GM18858 (cell line): ENCODE measurements at regions not wholly inside any gene's neighbourhood (a gene's known extent, or its start where the extent isn't known, plus 50 kb on each side); places are given as distances from the start of the nearest gene placed in this dataset.
A peak's percentile ranks its signal among the peaks of the same experiment; 100 is the strongest.
"Not testable (repeated sequence)": the region's sequence is repeated elsewhere in the genome, so short reads cannot be mapped to it uniquely, and the experiment has no call there.

Source experiments
- ATAC-seq: cut with Tn5 transposase; IDR thresholded peaks from one replicate; pipeline ENCODE4 v1.9.1; 2021; ENCODE audit not compliant: unreplicated experiment

DNA sequence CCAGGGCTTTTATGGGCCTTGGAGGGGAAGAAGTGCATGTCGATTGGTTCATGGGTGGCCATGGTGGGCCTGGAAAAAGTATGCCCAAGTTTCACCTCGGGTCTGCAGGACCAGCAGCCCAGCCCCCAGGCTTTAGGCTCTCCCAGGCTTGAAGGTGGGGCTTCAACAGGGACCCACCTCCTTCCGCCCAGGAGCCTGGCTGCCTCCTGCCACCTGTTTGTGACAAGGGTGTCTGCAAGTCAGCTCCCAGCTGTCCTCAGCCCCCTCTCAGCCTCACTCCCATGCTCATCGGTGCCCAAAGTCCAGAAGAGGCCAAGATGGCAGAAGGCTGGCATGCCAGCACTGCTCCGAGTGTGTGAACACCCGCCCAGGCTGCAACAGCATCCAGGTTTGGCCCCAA lies 1063.2 kb upstream of the ACO1 start:
- ATAC-seq = no peak

DNA sequence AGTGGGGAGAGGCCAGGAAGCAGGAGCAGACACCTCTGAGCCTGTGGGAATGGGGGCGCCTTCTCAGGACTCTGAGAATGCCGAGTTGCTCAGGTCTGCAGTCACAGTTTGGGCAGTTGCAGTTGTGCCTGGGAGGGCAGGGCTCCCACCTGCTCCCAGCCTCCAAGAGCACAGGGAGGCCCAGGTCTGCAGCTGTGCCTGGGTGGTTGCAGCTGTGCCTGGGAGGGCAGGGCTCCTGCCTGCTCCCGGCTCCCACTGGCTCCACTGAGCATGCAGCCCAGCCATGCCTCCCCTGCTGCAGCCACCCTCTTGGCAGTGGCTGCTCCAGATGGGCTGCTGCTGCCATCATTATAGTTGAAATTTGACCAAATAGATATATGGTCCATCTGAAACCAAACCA lies 1062.8 kb upstream of the ACO1 start:
- no peak for ATAC-seq

DNA sequence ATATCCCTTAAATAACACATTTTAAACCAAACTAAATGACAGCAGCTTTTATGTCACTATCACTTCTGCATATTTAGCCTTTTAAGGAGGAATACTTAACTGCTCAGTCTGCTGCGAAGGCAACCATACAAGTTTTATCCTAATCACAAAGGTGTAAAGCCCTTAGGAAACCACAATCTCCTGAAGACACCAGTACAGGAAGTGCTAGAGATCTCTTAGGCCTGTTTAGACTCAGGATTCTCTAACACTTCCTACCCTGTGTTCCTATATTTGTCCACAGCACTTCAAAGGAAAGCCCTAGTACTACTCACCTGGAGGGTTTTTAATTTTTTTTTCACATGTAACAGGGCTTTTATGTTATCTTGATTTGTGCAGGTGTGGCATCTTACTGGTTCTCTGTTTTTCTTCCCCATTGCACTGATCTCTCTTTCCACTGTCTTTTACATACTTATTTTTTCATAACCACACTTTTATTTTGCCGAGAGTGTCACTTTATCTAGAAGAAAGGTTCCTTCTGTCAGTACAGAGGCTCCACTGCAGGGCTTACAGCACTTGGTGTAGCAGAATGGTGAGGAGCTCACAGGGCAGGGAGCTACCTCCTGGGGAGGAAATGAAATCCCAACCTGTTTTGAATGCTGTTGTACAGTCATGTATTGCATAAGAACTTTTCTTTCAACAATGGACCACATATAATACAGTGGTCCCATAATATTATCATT lies 1060.6 kb upstream of the ACO1 start:
- ATAC-seq = no peak

DNA sequence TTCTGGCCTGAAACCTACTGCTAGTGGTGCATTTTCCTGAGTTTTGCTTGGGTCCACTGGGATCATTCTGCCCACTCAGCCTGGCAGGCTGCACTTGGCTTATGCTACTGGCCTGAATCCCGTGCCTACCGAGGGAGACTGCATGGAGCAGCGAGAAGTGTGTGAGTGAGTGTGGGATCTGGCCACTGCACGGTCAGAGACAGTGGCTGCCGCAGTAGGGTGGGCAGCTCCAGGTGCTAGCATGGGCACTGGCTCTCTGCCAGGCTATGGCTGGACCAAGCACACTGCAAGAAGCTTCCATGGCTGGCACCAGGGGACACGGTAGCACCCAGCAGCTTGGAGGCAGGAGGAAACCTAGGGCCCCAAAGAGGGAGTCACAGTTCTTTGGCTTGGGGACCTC lies 1058.7 kb upstream of the ACO1 start:
- no peak for ATAC-seq

DNA sequence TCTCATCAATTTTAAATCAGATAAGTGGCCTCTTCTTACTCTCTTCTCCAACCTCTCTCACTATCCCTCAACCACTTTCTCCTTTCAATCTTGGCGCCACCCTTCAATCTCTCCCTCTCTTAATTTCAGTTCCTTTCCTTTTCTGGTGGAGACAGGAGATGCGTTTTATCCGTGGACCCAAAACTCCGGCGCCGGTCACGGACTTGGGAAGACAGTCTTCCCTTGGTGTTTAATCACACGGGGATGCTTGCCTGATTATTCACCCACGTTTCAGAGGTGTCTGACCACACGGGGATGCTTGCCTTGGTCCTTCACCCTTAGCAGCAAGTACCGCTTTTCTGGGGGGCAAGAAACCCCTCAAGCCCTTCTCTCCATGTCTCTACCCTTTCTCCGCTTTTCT lies 1057.6 kb upstream of the ACO1 start:
- ATAC-seq = not testable (repeated sequence)

DNA sequence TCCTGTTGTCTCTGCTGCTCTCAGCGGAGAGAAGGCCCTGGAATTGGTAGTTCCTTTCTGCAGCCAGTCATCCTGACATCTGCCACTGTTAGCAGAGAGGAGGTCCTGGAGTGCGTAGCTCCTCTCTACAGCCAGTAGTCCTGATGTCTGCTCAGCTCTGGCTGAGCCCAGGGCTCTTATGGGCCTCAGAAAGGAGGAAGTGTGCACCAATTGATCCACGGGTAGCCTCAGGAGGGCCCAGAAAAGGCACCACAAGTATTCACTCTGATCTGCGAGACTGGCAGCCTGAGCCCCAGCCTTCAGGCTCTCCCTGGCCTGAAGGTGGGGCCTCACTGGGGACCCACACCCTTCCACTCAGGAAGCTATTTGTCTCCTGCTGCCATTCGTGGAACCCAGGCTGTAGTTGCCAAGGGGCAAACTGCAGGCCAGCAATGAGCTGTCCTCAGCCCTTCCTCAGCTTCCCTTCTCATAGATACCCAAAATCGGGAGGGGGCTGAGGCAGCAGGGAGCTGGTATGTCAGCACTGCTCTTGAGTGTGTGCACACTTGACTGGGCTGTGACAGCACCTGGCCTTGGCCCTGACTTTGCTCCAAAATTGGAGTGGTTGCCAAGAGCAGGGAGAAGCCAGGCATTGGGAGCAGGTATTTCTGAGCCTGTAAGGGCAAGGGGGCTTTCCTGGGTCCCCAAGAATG lies 1049.5 kb upstream of the ACO1 start:
- no peak for ATAC-seq

DNA sequence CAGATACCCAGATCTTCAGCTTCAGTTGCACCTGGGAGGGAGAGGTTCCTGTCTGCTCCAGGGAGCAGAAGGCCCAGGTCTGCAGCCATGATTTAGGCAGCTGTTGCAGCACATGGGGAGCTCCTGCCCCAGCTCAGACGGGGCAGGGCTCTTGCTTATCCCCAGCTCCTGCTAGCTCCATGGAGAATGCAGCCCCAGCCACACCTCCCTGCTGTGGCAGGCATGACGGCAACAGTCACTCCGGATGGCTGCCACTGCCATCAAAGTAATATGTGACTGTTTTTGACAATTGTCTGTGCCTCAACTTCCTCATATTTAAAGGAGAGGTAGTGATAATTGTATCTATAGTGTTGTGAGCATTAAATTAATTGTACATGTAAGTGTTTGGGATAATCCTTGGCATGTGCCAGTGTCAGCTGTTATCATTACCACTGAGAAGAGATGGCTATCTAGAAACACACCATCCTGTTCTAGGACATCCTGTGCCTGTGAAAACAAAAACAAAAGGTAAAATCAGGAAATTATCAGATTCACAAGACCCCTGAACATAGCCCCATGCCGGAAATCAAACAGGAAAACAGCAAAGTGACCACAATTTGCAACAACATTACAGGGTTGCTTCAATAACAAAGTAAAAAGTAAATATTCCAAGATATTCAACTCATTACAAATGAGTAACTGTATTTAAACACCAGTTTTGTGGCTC lies 1048.8 kb upstream of the ACO1 start:
- no peak for ATAC-seq

DNA sequence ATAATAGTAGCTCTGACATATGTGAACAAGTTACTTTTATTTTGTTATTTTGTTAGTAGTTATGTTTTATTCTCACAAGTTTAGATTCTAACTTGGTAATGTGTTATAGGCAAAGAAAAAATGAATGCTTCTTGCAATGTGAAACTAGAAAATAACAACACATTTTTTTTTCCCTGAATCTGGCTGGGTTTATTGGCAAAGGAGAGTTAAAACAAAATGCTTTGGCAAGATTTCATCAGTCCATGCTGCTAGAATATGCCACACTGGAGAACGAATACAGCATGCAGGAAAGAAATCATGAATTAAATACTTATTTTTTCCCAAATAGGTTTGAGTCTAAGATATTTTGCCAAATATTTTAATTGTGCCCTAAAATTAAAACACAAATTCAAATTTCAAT lies 1048.1 kb upstream of the ACO1 start:
- ATAC-seq = no peak

DNA sequence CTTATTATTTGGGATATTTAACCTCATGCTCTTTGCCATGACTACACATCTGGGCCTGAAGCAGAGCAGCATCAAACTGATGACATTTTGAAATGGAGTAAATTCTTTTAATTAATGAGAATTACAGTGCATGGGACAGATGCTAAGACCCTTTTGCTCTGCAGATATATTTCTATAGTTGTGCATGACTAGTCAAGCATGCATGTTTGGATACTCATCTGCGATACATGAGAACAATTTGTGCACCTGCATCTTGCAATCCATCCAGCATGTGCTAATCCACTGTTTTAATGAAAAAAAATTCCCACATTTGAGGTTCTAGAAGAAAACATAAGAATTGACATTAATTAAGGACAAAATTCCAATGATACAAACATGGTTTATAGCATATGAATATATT lies 1047.6 kb upstream of the ACO1 start:
- ATAC-seq = no peak

DNA sequence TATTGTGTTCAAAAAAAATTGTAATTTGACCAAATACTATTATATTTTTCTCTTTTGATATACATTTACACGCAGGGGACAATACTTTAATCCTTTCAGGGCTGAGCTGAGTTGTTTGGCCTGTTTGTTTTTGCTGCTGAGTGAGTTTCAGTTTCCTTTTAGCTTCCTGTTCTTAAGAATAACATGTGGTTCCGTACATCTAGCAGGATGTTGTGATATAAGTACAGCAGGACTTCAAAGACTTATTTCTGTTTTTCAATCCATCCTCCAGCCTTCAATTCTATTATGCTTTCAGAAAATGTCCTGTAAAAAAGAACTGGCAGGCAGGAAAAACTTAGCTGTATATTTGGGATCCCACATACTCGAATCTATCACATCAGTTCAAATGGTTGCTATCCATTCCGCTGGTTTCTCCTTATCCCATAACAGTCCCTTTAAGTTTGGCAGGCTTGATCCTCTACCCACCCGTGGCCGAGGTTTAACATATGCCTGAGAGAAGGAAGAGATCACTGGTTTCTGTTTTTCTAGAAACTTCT lies 1037.3 kb upstream of the ACO1 start:
- ATAC-seq = peak; percentile 100

DNA sequence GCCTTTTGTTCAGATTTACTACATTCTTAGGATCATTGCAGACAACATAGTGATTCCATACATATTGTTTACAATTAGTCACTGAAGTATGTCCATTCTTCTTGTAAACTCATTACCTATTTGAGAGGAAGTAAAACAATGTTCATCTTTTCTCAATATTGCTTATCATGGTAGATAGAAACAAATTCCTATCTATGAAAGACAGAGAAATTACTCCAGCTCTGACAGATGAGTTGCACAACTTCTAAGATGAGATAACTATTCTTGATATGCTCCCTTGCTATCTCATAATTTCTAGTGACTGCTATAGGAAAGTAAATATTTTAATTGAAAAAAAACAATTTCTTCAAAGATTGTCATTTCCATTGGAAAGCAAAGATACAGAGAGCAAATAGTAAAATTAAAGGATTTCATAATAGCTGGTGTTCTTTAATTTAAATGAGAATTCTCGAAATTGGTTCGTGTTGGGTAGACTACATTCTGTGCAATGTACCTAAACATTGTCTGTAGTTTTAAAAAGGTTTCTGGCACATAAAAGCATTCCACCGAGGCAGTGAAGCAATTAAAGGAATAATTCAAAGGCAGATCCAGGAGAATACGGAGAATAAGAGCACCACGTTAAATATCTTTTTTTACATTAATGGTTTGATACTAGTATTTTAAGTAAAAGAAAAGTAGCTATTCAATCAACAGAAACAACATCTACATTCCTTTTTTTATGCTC lies 1029.1 kb upstream of the ACO1 start:
- no peak for ATAC-seq

DNA sequence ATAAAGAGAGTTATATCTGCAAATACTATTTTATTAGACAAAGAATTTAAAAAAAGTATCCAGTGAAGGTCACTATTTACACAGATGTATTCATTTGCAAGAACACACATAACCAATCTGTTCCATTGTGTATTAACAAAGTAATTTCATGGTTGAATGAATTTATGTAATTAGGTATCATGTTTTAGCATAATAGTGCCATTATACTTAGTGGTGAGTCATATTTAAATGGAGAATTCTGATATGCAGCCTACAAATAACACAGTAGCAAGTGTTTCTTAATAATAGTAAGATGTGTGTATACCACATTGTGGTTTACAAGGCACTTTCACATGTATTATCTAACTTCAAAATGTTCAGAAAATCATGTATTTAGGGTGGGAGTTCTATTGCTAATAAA lies 1028.5 kb upstream of the ACO1 start:
- ATAC-seq = no peak

DNA sequence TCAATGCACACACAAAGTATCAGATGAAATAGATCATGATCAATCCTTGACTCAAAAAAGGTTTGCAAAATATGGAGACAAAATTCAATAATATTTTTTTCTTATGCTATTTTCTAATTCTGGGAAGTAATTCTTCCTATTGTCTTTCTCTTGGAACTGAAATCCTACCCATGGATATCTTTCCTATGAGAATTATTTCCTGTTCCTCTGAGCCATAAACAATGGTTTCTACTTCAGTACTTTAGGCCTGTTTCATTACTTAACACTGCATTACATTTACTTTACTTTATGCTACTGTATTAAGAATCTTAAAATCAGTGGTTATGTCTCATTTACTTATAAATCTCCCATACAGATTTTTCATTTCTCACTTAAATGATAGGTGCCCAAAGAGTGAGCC lies 1025.4 kb upstream of the ACO1 start:
- ATAC-seq = no peak

DNA sequence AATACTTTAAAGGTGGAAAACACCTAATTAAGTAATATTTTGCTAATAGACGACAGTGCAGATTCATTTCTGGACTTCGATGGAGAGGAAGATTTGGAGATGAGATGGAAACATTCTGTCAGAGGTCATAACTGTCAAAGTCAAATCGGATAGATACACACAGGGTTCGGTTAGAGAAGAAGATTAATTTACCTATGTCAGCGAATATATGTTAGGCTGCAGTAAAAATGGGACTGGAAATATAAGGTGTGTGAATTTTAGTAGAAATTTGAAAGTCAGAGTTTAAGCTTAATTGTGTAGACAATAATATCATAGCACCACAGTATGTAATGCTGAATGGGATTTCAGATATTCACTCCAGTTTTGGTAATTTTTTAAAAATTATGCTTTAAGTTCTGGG lies 1020.3 kb upstream of the ACO1 start:
- no peak for ATAC-seq

DNA sequence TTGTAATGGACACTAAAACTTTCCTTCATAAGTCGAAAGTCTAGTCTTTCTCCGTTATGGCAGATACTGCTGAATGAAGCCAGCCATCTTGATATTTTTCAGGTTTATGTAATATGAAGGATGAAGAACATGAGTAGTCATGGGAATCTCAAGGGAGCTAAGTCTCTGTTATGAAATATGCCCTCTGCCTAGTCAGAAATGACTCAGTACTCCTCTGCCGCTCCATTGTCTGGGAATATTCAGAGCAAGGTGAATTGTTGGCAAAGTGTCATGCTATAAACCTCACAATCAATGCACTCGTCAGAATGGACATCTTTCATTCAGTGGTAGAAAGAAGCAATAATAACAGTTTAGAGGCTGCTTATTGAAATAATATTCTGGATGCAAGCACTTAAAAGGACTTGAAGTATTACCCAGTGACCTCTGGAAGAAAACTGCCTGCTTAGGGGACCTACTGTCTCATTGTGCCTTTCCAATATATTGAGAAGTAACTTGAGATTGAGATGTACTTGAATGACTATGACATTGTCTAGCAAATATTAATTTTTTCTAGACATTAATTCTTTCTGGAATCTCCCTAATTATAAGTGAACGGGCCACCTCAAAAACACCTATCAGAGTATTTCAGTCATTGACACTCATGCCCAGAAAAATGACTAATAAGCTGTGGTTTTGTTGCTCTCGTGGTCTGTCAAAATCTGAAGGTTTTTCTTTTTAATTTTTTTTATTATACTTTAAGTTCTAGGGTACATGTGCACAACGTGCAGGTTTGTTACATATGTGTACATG lies 1011.5 kb upstream of the ACO1 start:
- no peak for ATAC-seq

DNA sequence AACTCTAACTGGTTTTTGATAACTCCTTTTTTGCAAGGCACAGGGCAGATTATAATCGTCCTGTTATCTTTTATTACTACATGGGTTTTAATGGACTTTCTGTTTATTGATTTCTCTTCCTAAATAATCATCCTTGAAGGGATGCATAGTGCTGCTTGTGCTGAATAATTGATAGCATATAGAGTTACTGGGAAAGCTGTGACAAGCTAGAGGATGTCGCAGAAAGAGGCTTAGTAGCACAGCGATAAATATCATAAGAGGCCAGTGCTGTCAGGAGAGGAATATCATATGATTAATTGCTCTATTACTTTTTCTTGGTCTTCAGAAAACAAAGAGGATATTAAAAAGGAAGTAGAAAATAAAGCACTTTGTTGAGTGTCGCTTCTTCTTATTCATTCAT lies 1007.1 kb upstream of the ACO1 start:
- ATAC-seq = no peak

DNA sequence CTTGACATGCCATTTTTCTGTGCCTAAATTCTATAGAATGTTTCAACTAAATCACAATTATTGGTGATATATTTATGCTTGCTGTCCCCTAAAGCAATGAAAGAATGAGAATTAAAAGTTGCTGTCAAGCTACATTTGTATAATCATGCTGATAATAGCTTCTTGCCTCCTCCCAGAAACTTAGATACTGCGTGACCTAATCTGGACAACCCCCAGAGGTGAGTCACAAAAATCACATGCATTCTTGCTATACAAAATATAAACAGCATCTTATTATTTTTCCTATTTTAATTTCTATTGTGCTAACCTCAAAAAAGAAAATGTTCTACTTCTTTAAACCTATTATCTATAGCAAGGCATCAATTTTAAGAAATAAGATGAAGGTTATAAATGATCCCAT lies 995.8 kb upstream of the ACO1 start:
- ATAC-seq = no peak

DNA sequence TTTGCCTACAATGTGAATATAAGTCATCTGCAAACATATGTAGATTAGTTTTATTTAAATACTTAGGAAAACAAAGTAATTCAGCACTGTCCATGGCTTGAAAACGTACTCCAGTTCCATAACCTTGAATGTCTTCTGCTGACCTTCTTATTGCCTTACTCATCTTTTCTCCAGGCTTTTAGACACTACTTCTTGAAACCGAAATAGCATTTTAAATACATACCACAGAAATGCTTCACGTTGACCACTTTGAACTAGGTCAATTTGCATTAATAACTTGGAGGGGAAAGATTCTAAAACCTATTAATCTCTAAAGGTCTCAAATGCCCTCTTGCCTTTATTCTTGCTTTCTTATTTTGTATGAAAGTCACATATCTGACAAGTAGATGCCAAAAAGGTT lies 995.4 kb upstream of the ACO1 start:
- no peak for ATAC-seq

DNA sequence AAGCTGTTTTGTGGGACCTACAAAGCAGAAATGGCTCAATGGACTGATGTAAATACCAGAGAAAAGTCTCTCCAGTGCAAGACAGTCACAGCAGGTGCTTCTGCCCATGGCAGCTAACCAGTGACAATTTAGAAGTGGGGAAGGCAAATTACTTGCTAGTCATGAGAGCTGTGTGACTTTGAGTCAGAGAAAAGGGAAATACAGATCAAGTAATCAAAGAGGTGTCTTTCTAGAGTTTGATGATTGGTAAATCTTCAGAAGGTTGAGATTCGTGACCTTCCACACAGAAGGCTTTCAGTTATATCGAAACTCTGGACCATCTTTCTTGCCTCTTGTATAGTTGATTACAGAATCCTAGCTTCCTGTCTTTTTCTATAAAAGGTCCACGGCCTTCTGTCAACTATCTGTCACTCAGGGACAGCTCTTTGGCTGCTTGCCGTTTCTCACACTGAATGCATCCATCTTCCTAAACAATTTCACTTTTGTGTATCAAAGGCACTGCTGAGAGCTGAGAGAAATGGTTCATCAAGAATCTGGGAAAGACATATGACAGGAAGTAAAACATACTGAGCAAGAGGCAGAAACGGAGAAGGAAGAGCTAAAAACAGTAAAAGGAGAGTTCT lies 993.9 kb upstream of the ACO1 start:
- peak; percentile 39 for ATAC-seq

DNA sequence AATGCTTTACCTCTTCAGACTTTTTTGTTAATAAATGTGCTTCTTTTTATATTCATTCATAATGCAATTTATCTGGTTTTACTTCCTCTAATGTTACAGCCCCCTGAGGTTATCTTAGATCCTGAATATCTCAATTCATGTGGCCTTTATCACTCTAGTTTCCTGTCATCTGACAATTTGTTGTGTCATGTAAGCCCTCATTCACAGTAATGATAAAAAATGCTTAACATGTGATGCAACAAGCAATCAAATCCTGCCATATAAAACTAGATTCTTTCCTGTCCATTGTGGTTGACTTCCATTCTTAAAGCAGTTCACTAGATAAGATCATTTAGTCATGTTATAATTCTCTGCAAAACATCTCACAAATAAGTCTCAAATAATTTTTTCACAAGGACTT lies 991.2 kb upstream of the ACO1 start:
- ATAC-seq = no peak
